ENCODE measurements at regions not wholly inside any gene's neighbourhood (a gene's known extent, or its start where the extent isn't known, plus 50 kb on each side); places are given as distances from the start of the nearest gene placed in this dataset.
"Not testable (repeated sequence)": the region's sequence is repeated elsewhere in the genome, so short reads cannot be mapped to it uniquely, and the experiment has no call there.

DNA sequence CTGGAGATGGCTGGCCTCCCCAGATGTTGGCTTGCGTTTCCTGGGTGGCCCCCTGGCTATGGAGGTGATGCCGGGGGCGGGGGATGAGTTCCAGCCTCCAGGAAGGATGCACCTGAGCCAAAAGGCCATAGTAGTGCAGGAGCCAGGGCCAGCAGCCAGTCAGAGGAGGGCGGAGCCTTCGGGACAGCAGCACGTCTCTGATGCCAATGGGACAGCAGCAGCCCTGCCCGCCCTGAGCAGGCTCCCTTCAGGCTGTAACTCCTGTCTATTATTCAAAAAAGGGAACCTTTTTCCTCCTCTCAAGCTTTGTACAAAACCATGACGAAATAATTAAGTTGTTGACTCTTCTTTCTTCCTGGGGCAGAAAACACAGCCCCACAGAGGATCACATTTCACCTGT is 189.7 kb downstream of the BCL2L11 start:
- H3K27ac Mint-ChIP-seq; intact Hi-C loops (cut with micrococcal nuclease); H3K36me3 Mint-ChIP-seq (ENCODE audit: low read depth); H3K4me1 Mint-ChIP-seq (ENCODE audit: low read depth); H3K27me3 Mint-ChIP-seq; H3K4me3 Mint-ChIP-seq; H3K9me3 Mint-ChIP-seq: not testable (repeated sequence)

DNA sequence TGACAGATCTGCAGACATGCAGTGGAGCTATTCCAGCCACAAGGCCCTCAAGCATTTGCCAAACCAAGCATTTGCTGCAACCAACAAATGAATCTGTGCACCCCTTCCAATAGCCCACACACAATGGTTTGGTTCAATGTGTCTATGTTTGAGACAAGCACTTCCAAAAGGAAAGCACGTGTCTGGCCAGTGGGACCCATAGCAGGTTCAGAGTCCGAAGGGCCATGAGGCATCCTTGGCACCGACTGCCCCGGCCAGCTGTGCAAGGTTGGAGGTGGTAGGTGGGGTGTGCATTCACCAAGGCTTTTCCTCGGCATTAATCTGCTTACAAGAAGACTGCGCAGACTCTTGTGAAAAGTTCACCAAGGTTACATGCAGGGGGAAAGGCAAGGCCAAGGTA is 190.9 kb downstream of the BCL2L11 start:
- H3K4me3 Mint-ChIP-seq; H3K36me3 Mint-ChIP-seq (ENCODE audit: low read depth); H3K9me3 Mint-ChIP-seq; H3K27me3 Mint-ChIP-seq; intact Hi-C loops (cut with micrococcal nuclease); H3K27ac Mint-ChIP-seq; H3K4me1 Mint-ChIP-seq (ENCODE audit: low read depth): not testable (repeated sequence)

GRCh38 chr2:111312897-111313607 is 192.3 kb downstream of the BCL2L11 start:
- H3K4me3 Mint-ChIP-seq; H3K4me1 Mint-ChIP-seq (ENCODE audit: low read depth); intact Hi-C loops (cut with micrococcal nuclease); H3K9me3 Mint-ChIP-seq; H3K27me3 Mint-ChIP-seq; H3K27ac Mint-ChIP-seq; H3K36me3 Mint-ChIP-seq (ENCODE audit: low read depth): not testable (repeated sequence)

GRCh38 chr2:111313711-111314110 is 193.0 kb downstream of the BCL2L11 start:
- H3K9me3 Mint-ChIP-seq; H3K4me1 Mint-ChIP-seq (ENCODE audit: low read depth); H3K36me3 Mint-ChIP-seq (ENCODE audit: low read depth); H3K27ac Mint-ChIP-seq; H3K4me3 Mint-ChIP-seq; intact Hi-C loops (cut with micrococcal nuclease); H3K27me3 Mint-ChIP-seq: not testable (repeated sequence)

DNA sequence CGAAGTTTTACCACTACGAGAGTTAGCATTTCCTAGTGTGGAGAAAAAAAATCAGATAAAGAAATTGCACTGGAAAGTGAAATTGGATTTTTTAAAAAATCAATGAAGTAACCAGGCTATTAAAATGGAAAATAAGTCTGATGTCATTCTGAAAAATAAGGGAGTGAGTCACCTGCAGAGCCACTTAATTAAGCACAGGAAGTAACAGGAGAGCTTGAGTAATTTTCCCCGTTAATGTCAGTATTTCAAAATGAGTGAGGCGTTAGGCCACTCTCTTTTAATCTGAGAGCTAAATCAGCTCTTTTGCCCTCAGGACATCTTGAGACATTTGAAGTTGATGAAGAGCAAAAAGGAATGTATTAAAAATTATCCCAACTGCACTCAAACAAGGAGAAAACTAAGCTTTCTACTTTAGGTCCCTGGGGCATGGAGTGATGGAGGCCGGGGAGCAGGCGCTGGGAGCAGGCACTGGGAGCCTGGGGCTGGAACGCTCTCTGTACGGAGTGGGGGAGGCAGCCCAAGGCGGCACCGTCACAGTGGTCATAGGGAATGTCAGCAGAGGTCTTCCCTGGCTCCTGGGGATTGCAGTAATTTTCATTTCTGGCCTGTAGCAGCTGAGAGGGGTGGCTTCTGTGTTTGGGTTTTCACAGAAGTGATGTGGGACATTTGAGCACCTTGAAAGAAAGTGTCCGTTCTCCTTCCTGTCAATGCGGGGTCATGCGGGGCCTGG is 194.6 kb downstream of the BCL2L11 start:
- H3K27me3 Mint-ChIP-seq; intact Hi-C loops (cut with micrococcal nuclease); H3K4me3 Mint-ChIP-seq; H3K36me3 Mint-ChIP-seq (ENCODE audit: low read depth); H3K9me3 Mint-ChIP-seq; H3K27ac Mint-ChIP-seq; H3K4me1 Mint-ChIP-seq (ENCODE audit: low read depth): not testable (repeated sequence)

DNA sequence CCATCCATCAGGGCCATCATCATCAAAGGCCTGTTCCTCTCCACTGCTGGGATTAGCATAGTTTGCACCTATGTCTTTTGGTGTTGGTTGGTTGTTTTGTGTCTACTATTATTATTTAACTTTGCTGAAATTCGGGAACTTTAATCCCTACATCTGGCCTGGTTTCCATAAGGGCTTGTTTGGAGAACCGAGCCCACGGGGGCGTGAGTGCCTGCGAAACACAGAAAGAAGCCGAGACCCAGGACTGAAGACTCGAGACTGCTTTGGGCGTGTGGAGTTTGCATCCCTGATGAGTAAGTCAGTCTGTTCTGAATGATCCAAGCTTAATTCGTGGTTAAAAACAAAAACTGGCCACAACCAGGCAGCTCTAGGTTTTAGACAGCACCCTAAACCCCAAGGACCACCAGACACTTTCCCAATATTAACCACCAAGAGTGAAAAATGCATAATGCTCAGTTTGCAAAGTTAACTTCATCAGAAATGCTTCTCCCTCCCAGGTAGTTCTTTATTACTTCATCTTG is 195.6 kb downstream of the BCL2L11 start:
- H3K4me1 Mint-ChIP-seq (ENCODE audit: low read depth); H3K4me3 Mint-ChIP-seq; H3K9me3 Mint-ChIP-seq; H3K27ac Mint-ChIP-seq; H3K27me3 Mint-ChIP-seq; H3K36me3 Mint-ChIP-seq (ENCODE audit: low read depth); intact Hi-C loops (cut with micrococcal nuclease): not testable (repeated sequence)

DNA sequence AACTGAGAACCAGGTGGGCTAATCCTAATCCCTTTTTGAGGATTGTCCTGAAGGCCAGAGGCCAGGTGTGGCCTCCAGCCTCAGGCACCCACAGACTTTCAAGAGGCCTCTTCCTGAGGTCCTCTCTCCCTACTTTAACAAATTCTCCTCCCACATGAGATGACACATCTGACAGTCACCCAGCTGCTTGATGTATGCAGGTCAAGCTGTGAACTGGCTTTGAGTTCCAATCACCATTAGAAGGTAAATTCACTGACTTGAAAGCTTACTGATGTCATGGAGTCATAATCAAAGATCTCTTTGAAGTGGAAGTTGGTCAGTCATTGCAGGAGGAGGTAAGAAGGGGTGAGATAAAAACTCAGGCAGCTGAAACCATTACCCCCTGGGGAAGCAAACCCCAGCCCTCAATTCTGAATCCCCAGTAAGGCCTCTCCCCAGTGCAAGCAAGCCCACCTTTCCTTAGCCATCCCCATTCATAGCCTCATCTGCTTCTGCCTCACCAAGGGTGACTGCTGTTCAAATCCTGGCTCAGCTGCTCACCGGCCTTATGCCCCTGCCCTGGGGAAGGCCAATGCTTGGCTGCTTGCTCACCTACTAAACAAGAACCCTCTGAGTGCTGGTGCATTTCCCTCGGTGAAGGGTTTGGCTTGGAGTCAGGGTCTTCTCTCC is 196.3 kb downstream of the BCL2L11 start:
- H3K4me1 Mint-ChIP-seq (ENCODE audit: low read depth); H3K27ac Mint-ChIP-seq; H3K27me3 Mint-ChIP-seq; H3K4me3 Mint-ChIP-seq; H3K36me3 Mint-ChIP-seq (ENCODE audit: low read depth); H3K9me3 Mint-ChIP-seq; intact Hi-C loops (cut with micrococcal nuclease): not testable (repeated sequence)

- H3K36me3 Mint-ChIP-seq (ENCODE audit: low read depth); H3K4me3 Mint-ChIP-seq; intact Hi-C loops (cut with micrococcal nuclease); H3K4me1 Mint-ChIP-seq (ENCODE audit: low read depth); H3K27ac Mint-ChIP-seq; H3K9me3 Mint-ChIP-seq; H3K27me3 Mint-ChIP-seq: not testable (repeated sequence)
Measured at GRCh38 chr2:111319552-111319951, 198.8 kb downstream of the BCL2L11 start.

DNA sequence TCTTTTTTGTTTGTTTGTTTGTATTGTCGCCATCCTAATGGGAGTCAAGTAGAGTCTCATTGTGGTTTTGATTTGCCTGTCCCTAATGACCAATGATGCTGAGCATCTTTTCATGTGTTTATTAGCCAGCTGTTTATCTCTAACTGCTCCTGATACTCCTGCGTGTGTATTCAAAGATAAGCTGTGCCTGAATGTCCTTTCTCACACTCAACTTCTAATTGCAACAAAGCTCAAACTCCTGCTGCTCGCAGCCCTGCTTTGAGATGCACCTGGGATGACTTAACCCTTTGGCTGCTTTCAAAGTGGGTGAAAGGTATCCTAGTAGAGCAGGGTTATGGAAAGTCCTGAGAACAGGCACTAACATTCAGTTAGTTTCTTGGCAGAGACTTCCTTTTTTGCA is 199.6 kb downstream of the BCL2L11 start:
- H3K4me1 Mint-ChIP-seq (ENCODE audit: low read depth); intact Hi-C loops (cut with micrococcal nuclease); H3K36me3 Mint-ChIP-seq (ENCODE audit: low read depth); H3K4me3 Mint-ChIP-seq; H3K9me3 Mint-ChIP-seq; H3K27ac Mint-ChIP-seq; H3K27me3 Mint-ChIP-seq: not testable (repeated sequence)

GRCh38 chr2:111320965-111321364 is 200.3 kb downstream of the BCL2L11 start:
- H3K4me3 Mint-ChIP-seq; H3K27me3 Mint-ChIP-seq; H3K27ac Mint-ChIP-seq; H3K9me3 Mint-ChIP-seq; H3K4me1 Mint-ChIP-seq (ENCODE audit: low read depth); intact Hi-C loops (cut with micrococcal nuclease); H3K36me3 Mint-ChIP-seq (ENCODE audit: low read depth): not testable (repeated sequence)

GRCh38 chr2:111323384-111323783 is 202.7 kb downstream of the BCL2L11 start:
- H3K27ac Mint-ChIP-seq; H3K36me3 Mint-ChIP-seq (ENCODE audit: low read depth); H3K4me3 Mint-ChIP-seq; H3K4me1 Mint-ChIP-seq (ENCODE audit: low read depth); H3K27me3 Mint-ChIP-seq; H3K9me3 Mint-ChIP-seq; intact Hi-C loops (cut with micrococcal nuclease): not testable (repeated sequence)

DNA sequence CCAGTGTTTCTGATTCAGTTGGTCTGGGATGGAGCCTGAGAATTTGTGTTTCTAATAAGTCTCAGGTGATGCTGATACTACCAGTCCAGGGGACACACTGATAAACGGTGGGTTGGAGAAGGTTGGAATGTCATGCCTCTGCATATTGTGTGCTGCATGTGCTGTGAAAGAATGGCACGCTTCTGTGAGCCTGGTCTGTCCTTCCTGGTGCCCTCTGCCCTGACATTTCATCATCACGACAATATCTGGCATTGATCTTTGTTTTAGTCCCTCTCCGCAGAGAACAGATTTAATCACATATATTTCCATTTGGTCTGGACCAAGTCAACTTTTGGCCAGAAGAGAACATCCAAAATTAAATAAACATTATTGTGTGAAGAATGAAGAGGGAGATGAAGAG is 207.0 kb downstream of the BCL2L11 start:
- H3K4me3 Mint-ChIP-seq; H3K36me3 Mint-ChIP-seq (ENCODE audit: low read depth); intact Hi-C loops (cut with micrococcal nuclease); H3K9me3 Mint-ChIP-seq; H3K27me3 Mint-ChIP-seq; H3K27ac Mint-ChIP-seq; H3K4me1 Mint-ChIP-seq (ENCODE audit: low read depth): not testable (repeated sequence)

DNA sequence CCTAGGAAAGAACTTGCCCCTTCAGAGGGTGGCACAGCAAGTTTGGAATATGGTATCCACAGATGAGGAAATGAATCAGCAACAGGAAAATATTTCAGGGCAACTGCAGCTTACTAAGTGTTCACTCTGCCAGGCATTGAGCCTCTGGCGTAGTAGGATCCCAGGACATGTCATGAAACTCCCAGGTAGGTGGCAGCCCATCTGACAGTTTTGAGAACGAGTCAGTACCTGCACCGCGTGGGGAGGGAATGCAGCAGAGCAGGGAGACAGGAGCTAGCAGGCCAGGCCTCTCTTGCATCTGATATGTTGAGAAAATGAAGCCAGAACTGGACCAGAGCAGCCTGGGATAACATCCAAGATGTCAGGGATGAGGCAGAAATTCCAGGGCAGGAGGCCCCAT is 208.6 kb downstream of the BCL2L11 start:
- intact Hi-C loops (cut with micrococcal nuclease), result not testable (repeated sequence)

GRCh38 chr2:111331099-111331724 is 210.5 kb downstream of the BCL2L11 start:
- H3K4me1 Mint-ChIP-seq (ENCODE audit: low read depth); H3K4me3 Mint-ChIP-seq; intact Hi-C loops (cut with micrococcal nuclease); H3K36me3 Mint-ChIP-seq (ENCODE audit: low read depth); H3K27ac Mint-ChIP-seq; H3K27me3 Mint-ChIP-seq; H3K9me3 Mint-ChIP-seq: not testable (repeated sequence)

More for the DNA sequence above, 208.6 kb downstream of the BCL2L11 start:
- not testable (repeated sequence) for H3K4me3 Mint-ChIP-seq; H3K27me3 Mint-ChIP-seq; H3K9me3 Mint-ChIP-seq; H3K36me3 Mint-ChIP-seq (ENCODE audit: low read depth); H3K4me1 Mint-ChIP-seq (ENCODE audit: low read depth); H3K27ac Mint-ChIP-seq
